ENCODE measurements at regions not wholly inside any gene's neighbourhood (a gene's known extent, or its start where the extent isn't known, plus 50 kb on each side); places are given as distances from the start of the nearest gene placed in this dataset.

- no peak for TF ChIP-seq EZH2 (IDR thresholded peaks at IDR 0.05; ENCODE audit: borderline replicate concordance, low read depth, low read length, poor library complexity, severe bottlenecking)
- TF ChIP-seq CTCF (conservative IDR thresholded peaks at IDR 0.05; ENCODE audit: low read depth, low read length): no peak
These were observed 1075.0 kb upstream of the TENM3 start for GRCh38 chr4:181168011-181168805.
